HEK293 (cell line): ENCODE measurements at regions not wholly inside any gene's neighbourhood (a gene's known extent, or its start where the extent isn't known, plus 50 kb on each side); places are given as distances from the start of the nearest gene placed in this dataset.
A peak's percentile ranks its signal among the peaks of the same experiment; 100 is the strongest.

Experiments
- CTCF ChIA-PET: fragments of 350-600 bp; formaldehyde crosslinking; extraction: SDS; loops from one replicate; lab custom pipeline; 2021; ENCODE audit warnings: antibody characterized with exemption; lab: Yijun Ruan, JAX
- POLR2A ChIA-PET: fragments of 300-600 bp; formaldehyde crosslinking; extraction: SDS; loops from one replicate; lab custom pipeline; 2020; ENCODE audit warnings: antibody characterized with exemption, inconsistent platforms; lab: Yijun Ruan, JAX
- H3K27ac ChIP-seq: fragments of 200-500 bp; sonication (Bioruptor generic); 2 replicates; pipeline ENCODE4 v1.5.1; 2014; ENCODE audit warnings: low read depth, low read length, control low read depth, inconsistent platforms; ENCODE audit errors: extremely low read depth
- H3K36me3 ChIP-seq, 2 experiments: fragments of 200-500 bp in 1 of 2; sonication (Bioruptor generic) in 1 of 2; 1 replicate in 1 of 2; 2 replicates in 1 of 2; pipeline ENCODE4 v1.5.1; 2014 to 2017; ENCODE audit warnings: inconsistent platforms in 2 of 2, low read length in 2 of 2; ENCODE audit not compliant: control insufficient read depth in 2 of 2, insufficient read depth in 1 of 2
- H3K4me1 ChIP-seq: fragments of 200-500 bp; sonication (Bioruptor generic); 2 replicates; pipeline ENCODE4 v1.5.1; 2014; ENCODE audit warnings: mild to moderate bottlenecking, low read length, inconsistent platforms; ENCODE audit not compliant: control insufficient read depth, insufficient read depth
- H3K4me3 ChIP-seq: 2 replicates; pipeline ENCODE4 v1.5.1; 2011; ENCODE audit warnings: low read depth, mild to moderate bottlenecking, control low read depth, low read length, moderate library complexity
- H3K9me3 ChIP-seq: fragments of 200-500 bp; sonication (Bioruptor generic); 2 replicates; pipeline ENCODE4 v1.5.1; 2014; ENCODE audit warnings: low read depth, low read length, inconsistent platforms; ENCODE audit not compliant: control insufficient read depth, insufficient read depth
- BCL11A ChIP-seq: fragments of 450-650 bp; formaldehyde crosslinking; IDR thresholded peaks from 2 replicates; pipeline ENCODE4 v1.5.1; 2016; ENCODE audit warnings: low read depth, missing biosample characterization, missing genetic modification characterization
- OSR2 ChIP-seq: fragments of 450-650 bp; formaldehyde crosslinking; IDR thresholded peaks from 2 replicates; pipeline ENCODE4 v1.5.1; 2016; ENCODE audit warnings: missing biosample characterization, missing genetic modification characterization
- SCRT1 ChIP-seq: fragments of 450-650 bp; formaldehyde crosslinking; IDR thresholded peaks from 2 replicates; pipeline ENCODE4 v1.5.1; 2016; ENCODE audit warnings: missing biosample characterization, missing genetic modification characterization, borderline replicate concordance
- SP2 ChIP-seq: fragments of 450-650 bp; formaldehyde crosslinking; IDR thresholded peaks from 2 replicates; pipeline ENCODE4 v1.5.1; 2016; ENCODE audit warnings: missing biosample characterization, missing genetic modification characterization
- ZBTB17 ChIP-seq: fragments of 450-650 bp; formaldehyde crosslinking; IDR thresholded peaks from 2 replicates; pipeline ENCODE4 v1.5.1; 2016; ENCODE audit warnings: missing biosample characterization, missing genetic modification characterization
- ZFP69B ChIP-seq: fragments of 450-650 bp; formaldehyde crosslinking; IDR thresholded peaks from 2 replicates; pipeline ENCODE4 v1.5.1; 2016; ENCODE audit warnings: missing biosample characterization, missing genetic modification characterization
- ZNF138 ChIP-seq: fragments of 450-650 bp; formaldehyde crosslinking; IDR thresholded peaks from 2 replicates; pipeline ENCODE4 v1.5.1; 2016; ENCODE audit warnings: missing biosample characterization, missing genetic modification characterization, borderline replicate concordance
- ZNF146 ChIP-seq: fragments of 450-650 bp; formaldehyde crosslinking; IDR thresholded peaks from 2 replicates; pipeline ENCODE4 v1.5.1; 2016; ENCODE audit warnings: missing biosample characterization, missing genetic modification characterization
- ZNF324 ChIP-seq: fragments of 450-650 bp; formaldehyde crosslinking; IDR thresholded peaks from 2 replicates; pipeline ENCODE4 v1.5.1; 2016; ENCODE audit warnings: missing biosample characterization, missing genetic modification characterization
- ZNF335 ChIP-seq: fragments of 450-650 bp; formaldehyde crosslinking; conservative IDR thresholded peaks from 2 replicates; pipeline ENCODE4 v1.5.1; 2016; ENCODE audit warnings: missing biosample characterization, missing genetic modification characterization
- ZNF398 ChIP-seq: fragments of 450-650 bp; formaldehyde crosslinking; IDR thresholded peaks from 2 replicates; pipeline ENCODE4 v1.5.1; 2017; ENCODE audit warnings: missing biosample characterization, missing genetic modification characterization
- ZNF558 ChIP-seq: fragments of 450-650 bp; formaldehyde crosslinking; IDR thresholded peaks from 2 replicates; pipeline ENCODE4 v1.5.1; 2016; ENCODE audit warnings: missing biosample characterization, missing genetic modification characterization
- ZNF837 ChIP-seq: fragments of 450-650 bp; formaldehyde crosslinking; IDR thresholded peaks from 2 replicates; pipeline ENCODE4 v1.5.1; 2016; ENCODE audit warnings: missing biosample characterization, missing genetic modification characterization
- TF ChIP-seq, protein P1 (sequence below): fragments of 450-650 bp; formaldehyde crosslinking; IDR thresholded peaks from 2 replicates; pipeline ENCODE4; 2016; ENCODE audit warnings: missing biosample characterization, missing genetic modification characterization
- TF ChIP-seq, protein P2 (sequence below): fragments of 450-650 bp; formaldehyde crosslinking; IDR thresholded peaks from 2 replicates; pipeline ENCODE4 v1.5.1; 2016; ENCODE audit warnings: missing biosample characterization, missing genetic modification characterization
- TF ChIP-seq, protein P3 (sequence below): fragments of 450-650 bp; formaldehyde crosslinking; IDR thresholded peaks from 2 replicates; pipeline ENCODE4 v1.5.1; 2016; ENCODE audit warnings: missing biosample characterization, missing genetic modification characterization
- TF ChIP-seq, protein P4 (sequence below): fragments of 450-650 bp; formaldehyde crosslinking; IDR thresholded peaks from 2 replicates; pipeline ENCODE4 v1.5.1; 2016; ENCODE audit warnings: missing biosample characterization, missing genetic modification characterization

DNA sequence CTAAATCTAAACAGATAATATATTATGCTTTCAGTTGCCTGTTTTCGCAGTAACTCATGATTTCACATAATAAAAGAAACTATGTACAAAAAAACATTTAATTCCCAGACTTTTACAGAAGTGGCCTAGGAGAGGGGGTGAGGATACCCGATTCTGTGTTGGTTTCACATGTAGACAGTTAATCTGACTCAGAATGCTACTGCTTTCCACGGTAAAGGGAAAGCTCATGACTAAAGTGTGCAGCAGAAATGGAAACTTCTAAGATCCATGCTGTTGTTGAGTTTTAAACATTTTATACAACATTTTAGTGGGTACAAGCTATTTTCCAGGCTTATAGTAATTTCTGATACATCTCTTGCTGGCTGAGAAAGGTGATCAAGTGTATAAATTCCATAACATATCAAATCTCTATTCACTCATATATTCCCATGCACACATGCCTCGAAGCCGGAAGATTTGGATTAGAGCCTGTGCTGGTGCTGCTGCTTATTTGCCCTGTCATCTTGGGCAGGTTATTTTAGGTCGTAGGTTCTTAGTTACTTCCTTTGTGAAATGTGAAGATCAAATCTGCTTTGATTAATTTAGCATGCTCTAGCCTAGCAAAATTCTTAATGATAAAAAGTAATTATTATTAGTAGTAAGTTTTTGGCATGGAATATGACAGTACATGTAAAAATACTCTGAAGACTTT lies 896.7 kb upstream of the MAP3K7 start (continued):
- TF ChIP-seq, protein P1, sequence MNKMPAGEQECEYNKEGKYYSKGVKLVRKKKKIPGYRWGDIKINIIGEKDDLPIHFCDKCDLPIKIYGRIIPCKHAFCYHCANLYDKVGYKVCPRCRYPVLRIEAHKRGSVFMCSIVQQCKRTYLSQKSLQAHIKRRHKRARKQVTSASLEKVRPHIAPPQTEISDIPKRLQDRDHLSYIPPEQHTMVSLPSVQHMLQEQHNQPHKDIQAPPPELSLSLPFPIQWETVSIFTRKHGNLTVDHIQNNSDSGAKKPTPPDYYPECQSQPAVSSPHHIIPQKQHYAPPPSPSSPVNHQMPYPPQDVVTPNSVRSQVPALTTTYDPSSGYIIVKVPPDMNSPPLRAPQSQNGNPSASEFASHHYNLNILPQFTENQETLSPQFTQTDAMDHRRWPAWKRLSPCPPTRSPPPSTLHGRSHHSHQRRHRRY, result no peak

- ChIA-PET POLR2A (no interaction called here), CTCF (no interaction called here)
- no peak overlapping the region for H3K4me3 ChIP-seq
- TF ChIP-seq ZNF837 (tag by site-specific recombination) (no peak), OSR2 (tag by site-specific recombination) (peak; percentile 13; the same call in 1 of the 2 replicates), ZNF146 (no peak), ZFP69B (tag by site-specific recombination) (no peak)
- TF ChIP-seq, protein P2, sequence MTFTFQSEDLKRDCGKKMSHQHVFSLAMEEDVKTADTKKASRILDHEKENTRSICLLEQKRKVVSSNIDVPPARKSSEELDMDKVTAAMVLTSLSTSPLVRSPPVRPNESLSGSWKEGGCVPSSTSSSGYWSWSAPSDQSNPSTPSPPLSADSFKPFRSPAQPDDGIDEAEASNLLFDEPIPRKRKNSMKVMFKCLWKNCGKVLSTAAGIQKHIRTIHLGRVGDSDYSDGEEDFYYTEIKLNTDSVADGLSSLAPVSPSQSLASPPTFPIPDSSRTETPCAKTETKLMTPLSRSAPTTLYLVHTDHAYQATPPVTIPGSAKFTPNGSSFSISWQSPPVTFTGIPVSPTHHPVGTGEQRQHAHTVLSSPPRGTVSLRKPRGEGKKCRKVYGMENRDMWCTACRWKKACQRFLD (tag by site-specific recombination), result no peak
- TF ChIP-seq, protein P3, sequence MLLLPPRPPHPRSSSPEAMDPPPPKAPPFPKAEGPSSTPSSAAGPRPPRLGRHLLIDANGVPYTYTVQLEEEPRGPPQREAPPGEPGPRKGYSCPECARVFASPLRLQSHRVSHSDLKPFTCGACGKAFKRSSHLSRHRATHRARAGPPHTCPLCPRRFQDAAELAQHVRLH (tag by site-specific recombination), result no peak
- H3K9me3 ChIP-seq, result no peaks in the 10 kb centered on the region
- H3K4me1 ChIP-seq, result no peaks in the 10 kb centered on the region
- no peaks in the 10 kb centered on the region for H3K36me3 ChIP-seq
- H3K27ac ChIP-seq, result no peak overlapping the region
Measured at GRCh38 chr6:91482498-91482897, 895.6 kb upstream of the MAP3K7 start.

DNA sequence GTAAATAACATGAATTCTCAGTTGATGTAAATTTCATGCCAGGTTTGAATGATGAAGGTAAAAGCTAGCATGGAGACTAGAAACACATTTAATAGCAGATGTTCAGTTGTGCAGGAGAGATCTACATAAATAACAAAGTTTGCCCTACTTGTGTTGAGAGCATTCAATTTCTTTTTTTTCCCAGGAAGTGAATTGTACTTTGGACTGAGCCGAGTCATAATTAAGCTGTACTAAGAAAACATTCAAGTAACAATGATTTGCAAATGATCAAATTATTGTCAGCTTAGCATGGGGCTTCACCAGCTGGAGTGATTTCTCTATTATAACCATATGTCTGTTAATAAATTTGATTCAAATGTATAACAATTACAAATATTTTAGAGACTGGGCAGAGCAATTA lies 893.5 kb upstream of the MAP3K7 start:
- ChIA-PET CTCF (interaction anchor here (0.6 kb wide), 1 partner anchor 145 kb away, joined by 3 read pairs; no protein-coding TSS in a partner anchor), POLR2A (interaction anchor here (0.6 kb wide), 1 partner anchor 21 kb away, joined by 4 read pairs; no protein-coding TSS in a partner anchor)
- Histone ChIP-seq H3K36me3 (no peaks in the 10 kb centered on the region), H3K4me1 (no peaks in the 10 kb centered on the region), H3K9me3 (no peaks in the 10 kb centered on the region), H3K27ac (no peak overlapping the region), H3K4me3 (no peak overlapping the region)
- TF ChIP-seq ZNF335 (tag by site-specific recombination) (no peak), ZNF138 (tag by site-specific recombination) (no peak), BCL11A (no peak), SP2 (tag by site-specific recombination) (no peak), ZNF324 (tag by site-specific recombination) (no peak), SCRT1 (no peak), ZBTB17 (tag by site-specific recombination) (no peak), ZNF398 (tag by site-specific recombination) (no peak), ZNF558 (tag by site-specific recombination) (no peak)
- TF ChIP-seq, protein P4, sequence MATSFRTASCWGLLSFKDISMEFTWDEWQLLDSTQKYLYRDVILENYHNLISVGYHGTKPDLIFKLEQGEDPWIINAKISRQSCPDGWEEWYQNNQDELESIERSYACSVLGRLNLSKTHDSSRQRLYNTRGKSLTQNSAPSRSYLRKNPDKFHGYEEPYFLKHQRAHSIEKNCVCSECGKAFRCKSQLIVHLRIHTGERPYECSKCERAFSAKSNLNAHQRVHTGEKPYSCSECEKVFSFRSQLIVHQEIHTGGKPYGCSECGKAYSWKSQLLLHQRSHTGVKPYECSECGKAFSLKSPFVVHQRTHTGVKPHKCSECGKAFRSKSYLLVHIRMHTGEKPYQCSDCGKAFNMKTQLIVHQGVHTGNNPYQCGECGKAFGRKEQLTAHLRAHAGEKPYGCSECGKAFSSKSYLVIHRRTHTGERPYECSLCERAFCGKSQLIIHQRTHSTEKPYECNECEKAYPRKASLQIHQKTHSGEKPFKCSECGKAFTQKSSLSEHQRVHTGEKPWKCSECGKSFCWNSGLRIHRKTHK (tag by site-specific recombination), result no peak
- TF ChIP-seq, protein P3 (tag by site-specific recombination), result no peak
